Esophagus squamous epithelium (tissue), 4 donors: ENCODE measurements at regions not wholly inside any gene's neighbourhood (a gene's known extent, or its start where the extent isn't known, plus 50 kb on each side); places are given as distances from the start of the nearest gene placed in this dataset.

ENCODE experiments used
- POLR2A ChIP-seq, 4 donors: fragments of 450-650 bp; IDR thresholded peaks; one replicate each; pipeline ENCODE4 v1.6.1; 2017; ENCODE audit warnings: antibody characterized with exemption in 4 of 4, mild to moderate bottlenecking in 4 of 4, moderate library complexity in 3 of 4
- TF ChIP-seq, protein P1 (sequence below), 6 experiments: fragments of 450-650 bp in 4 of 6; fragments of 200-600 bp in 2 of 6; sonication (generic) in 2 of 6; IDR thresholded peaks; one replicate each; pipeline ENCODE4 v1.5.1; 2016 to 2019; ENCODE audit warnings: antibody characterized with exemption in 6 of 6, mild to moderate bottlenecking in 4 of 6, moderate library complexity in 4 of 6

DNA sequence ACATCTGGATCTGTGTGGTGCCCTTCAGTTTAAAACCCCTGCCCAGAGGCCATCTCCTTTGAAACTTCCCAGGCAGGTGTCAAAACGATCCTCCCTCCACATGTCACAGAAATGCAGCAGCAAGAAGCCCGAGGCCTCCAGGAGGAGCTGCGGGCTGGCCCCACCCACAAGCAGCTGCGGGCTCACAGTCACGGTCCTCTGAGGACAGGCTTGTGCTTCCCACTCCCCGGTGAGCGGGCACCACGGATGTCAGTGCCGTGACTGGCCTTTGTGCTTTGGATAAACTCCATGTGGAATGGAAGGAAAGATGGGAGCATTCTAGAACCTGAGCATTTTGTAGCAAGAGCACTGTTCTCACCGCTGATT, 65.8 kb downstream of the SIK1 start:
- TF ChIP-seq, protein P1, sequence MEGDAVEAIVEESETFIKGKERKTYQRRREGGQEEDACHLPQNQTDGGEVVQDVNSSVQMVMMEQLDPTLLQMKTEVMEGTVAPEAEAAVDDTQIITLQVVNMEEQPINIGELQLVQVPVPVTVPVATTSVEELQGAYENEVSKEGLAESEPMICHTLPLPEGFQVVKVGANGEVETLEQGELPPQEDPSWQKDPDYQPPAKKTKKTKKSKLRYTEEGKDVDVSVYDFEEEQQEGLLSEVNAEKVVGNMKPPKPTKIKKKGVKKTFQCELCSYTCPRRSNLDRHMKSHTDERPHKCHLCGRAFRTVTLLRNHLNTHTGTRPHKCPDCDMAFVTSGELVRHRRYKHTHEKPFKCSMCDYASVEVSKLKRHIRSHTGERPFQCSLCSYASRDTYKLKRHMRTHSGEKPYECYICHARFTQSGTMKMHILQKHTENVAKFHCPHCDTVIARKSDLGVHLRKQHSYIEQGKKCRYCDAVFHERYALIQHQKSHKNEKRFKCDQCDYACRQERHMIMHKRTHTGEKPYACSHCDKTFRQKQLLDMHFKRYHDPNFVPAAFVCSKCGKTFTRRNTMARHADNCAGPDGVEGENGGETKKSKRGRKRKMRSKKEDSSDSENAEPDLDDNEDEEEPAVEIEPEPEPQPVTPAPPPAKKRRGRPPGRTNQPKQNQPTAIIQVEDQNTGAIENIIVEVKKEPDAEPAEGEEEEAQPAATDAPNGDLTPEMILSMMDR (IDR thresholded peaks at IDR 0.05): no peak
- no peak for TF ChIP-seq POLR2A (IDR thresholded peaks at IDR 0.05)
